HG02623 (cell line): ENCODE measurements at regions not wholly inside any gene's neighbourhood (a gene's known extent, or its start where the extent isn't known, plus 50 kb on each side); places are given as distances from the start of the nearest gene placed in this dataset.

Experiments
- ATAC-seq: cut with Tn5 transposase; IDR thresholded peaks from one replicate; pipeline ENCODE4 v1.9.1; 2021; ENCODE audit warnings: moderate library complexity; ENCODE audit not compliant: unreplicated experiment

GRCh38 chr4:176002007-176002613, 63.5 kb upstream of the WDR17 start:
- no peak for ATAC-seq

GRCh38 chr4:176005766-176006165, 59.9 kb upstream of the WDR17 start:
- ATAC-seq: no peak

GRCh38 chr4:176009254-176009653, 56.4 kb upstream of the WDR17 start:
- ATAC-seq: no peak

- no peak for ATAC-seq
Measured at GRCh38 chr4:176011529-176011928, 54.1 kb upstream of the WDR17 start.

- ATAC-seq: peak; percentile 92
Measured at GRCh38 chr4:176013476-176014247, 52.0 kb upstream of the WDR17 start.

GRCh38 chr4:176014583-176015108, 51.0 kb upstream of the WDR17 start:
- ATAC-seq: no peak
